ENCODE measurements at regions not wholly inside any gene's neighbourhood (a gene's known extent, or its start where the extent isn't known, plus 50 kb on each side); places are given as distances from the start of the nearest gene placed in this dataset.

GRCh38 chr5:62771341-62771740 is 192.7 kb downstream of the LRRC70 start (continued):
- TF ChIP-seq, protein P1, sequence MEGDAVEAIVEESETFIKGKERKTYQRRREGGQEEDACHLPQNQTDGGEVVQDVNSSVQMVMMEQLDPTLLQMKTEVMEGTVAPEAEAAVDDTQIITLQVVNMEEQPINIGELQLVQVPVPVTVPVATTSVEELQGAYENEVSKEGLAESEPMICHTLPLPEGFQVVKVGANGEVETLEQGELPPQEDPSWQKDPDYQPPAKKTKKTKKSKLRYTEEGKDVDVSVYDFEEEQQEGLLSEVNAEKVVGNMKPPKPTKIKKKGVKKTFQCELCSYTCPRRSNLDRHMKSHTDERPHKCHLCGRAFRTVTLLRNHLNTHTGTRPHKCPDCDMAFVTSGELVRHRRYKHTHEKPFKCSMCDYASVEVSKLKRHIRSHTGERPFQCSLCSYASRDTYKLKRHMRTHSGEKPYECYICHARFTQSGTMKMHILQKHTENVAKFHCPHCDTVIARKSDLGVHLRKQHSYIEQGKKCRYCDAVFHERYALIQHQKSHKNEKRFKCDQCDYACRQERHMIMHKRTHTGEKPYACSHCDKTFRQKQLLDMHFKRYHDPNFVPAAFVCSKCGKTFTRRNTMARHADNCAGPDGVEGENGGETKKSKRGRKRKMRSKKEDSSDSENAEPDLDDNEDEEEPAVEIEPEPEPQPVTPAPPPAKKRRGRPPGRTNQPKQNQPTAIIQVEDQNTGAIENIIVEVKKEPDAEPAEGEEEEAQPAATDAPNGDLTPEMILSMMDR (IDR thresholded peaks at IDR 0.05; ENCODE audit: control extremely low read depth in 1 of 3, insufficient read depth in 1 of 3, low read depth in 1 of 3, low read length in 3 of 3), result no peak
- TF ChIP-seq JUN (IDR thresholded peaks at IDR 0.05; ENCODE audit: low read depth, low read length), result no peak
- TF ChIP-seq NRF1 (IDR thresholded peaks at IDR 0.05; ENCODE audit: low read depth, low read length), result no peak

All from H1 (cell line).